Tibial nerve (tissue), 4 donors: ENCODE measurements at regions not wholly inside any gene's neighbourhood (a gene's known extent, or its start where the extent isn't known, plus 50 kb on each side); places are given as distances from the start of the nearest gene placed in this dataset.

ENCODE experiments used
- CTCF ChIP-seq, 5 experiments: fragments of 200-600 bp in 3 of 5; fragments of 450-650 bp in 2 of 5; sonication (generic) in 3 of 5; IDR thresholded peaks; one replicate each; pipeline ENCODE4 v1.5.1; 2016 to 2019; ENCODE audit warnings: antibody characterized with exemption in 5 of 5, mild to moderate bottlenecking in 3 of 5, moderate library complexity in 2 of 5
- EP300 ChIP-seq, 2 donors: sonication (generic); formaldehyde crosslinking; IDR thresholded peaks; one replicate each; pipeline ENCODE4 v1.6.1; 2017; ENCODE audit warnings: antibody characterized with exemption in 2 of 2, mild to moderate bottlenecking in 1 of 2
- POLR2A ChIP-seq, 2 donors: fragments of 450-650 bp; IDR thresholded peaks; one replicate each; pipeline ENCODE4 v1.6.1; 2017; ENCODE audit warnings: antibody characterized with exemption in 2 of 2, mild to moderate bottlenecking in 2 of 2, moderate library complexity in 2 of 2

- no peak for TF ChIP-seq CTCF (IDR thresholded peaks at IDR 0.05)
- TF ChIP-seq POLR2A (IDR thresholded peaks at IDR 0.05) = no peak
- TF ChIP-seq EP300 (IDR thresholded peaks at IDR 0.05) = no peak
These were observed 70.9 kb upstream of the STOX2 start for GRCh38 chr4:183834252-183834651.
